Muscle layer of duodenum (tissue), 2 donors: ENCODE measurements at regions not wholly inside any gene's neighbourhood (a gene's known extent, or its start where the extent isn't known, plus 50 kb on each side); places are given as distances from the start of the nearest gene placed in this dataset.

Experiments used
- H3K27ac ChIP-seq: one replicate; pipeline ENCODE4 v1.7.0; 2013; ENCODE audit warnings: mild to moderate bottlenecking, low read length
- H3K27me3 ChIP-seq: one replicate; pipeline ENCODE4 v1.7.0; 2013; ENCODE audit warnings: low read depth, mild to moderate bottlenecking, control low read depth, low read length
- H3K36me3 ChIP-seq, 2 donors: one replicate each; pipeline ENCODE4 v1.7.0; 2013; ENCODE audit warnings: low read length in 2 of 2, control low read depth in 1 of 2, mild to moderate bottlenecking in 1 of 2; ENCODE audit not compliant: insufficient read depth in 2 of 2, control insufficient read depth in 1 of 2
- H3K4me1 ChIP-seq, 2 donors: one replicate each; pipeline ENCODE4 v1.7.0; 2013; ENCODE audit warnings: low read length in 2 of 2, mild to moderate bottlenecking in 2 of 2, control low read depth in 1 of 2, moderate library complexity in 1 of 2; ENCODE audit not compliant: insufficient read depth in 2 of 2, control insufficient read depth in 1 of 2
- H3K4me3 ChIP-seq, 2 donors: one replicate each; pipeline ENCODE4 v1.7.0; 2013; ENCODE audit warnings: low read length in 2 of 2, low read depth in 1 of 2, mild to moderate bottlenecking in 1 of 2
- H3K9me3 ChIP-seq, 2 donors: one replicate each; pipeline ENCODE4 v1.7.0; 2013; ENCODE audit warnings: low read length in 2 of 2, control low read depth in 1 of 2, mild to moderate bottlenecking in 1 of 2; ENCODE audit not compliant: control insufficient read depth in 1 of 2
- donor health status: healthy.

DNA sequence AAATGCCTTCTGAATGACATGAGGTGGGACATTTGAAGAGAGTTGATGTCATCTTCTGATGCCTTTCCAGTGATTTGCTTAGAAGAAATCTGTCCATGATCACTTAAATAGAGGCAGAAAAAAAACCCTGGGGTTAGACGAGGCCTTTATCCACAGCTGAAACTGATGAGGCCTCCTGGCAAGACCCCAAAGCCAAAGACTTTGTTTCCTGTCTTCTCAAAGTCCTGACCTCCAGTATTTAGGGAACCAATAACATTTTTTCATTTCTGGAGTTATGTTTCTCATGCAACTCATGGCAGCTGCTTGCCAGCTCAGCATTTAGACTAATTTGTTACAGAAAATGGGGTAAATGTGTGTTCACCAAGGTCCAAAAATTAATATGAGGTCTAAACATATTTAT, 248.0 kb upstream of the PRDM1 start:
- Histone ChIP-seq H3K4me3 (no peak overlapping the region), H3K27me3 (no peaks in the 10 kb centered on the region), H3K4me1 (no peaks in the 10 kb centered on the region), H3K36me3 (no peaks in the 10 kb centered on the region), H3K27ac (no peak overlapping the region), H3K9me3 (no peaks in the 10 kb centered on the region)

DNA sequence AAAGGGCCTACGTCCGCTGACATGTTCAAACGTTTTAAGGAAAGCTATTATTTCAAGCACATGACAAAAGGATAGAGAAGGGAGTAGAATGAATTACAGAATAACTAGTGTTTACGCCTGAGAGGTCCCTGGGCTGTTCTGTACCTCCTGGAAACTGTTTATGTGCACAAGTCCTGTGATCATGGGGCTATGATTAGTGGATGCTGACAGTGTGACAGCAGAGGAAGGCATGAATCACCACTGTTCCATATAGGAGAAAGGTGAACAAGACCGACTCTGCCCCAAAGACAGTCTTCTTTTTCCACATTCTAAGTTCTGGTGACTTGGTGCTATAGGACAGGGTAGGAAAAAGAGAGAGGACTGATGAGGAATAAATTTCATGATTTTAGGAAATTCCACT, 249.2 kb upstream of the PRDM1 start:
- Histone ChIP-seq H3K27ac (no peak overlapping the region), H3K27me3 (no peaks in the 10 kb centered on the region), H3K4me3 (no peak overlapping the region), H3K9me3 (no peaks in the 10 kb centered on the region), H3K36me3 (no peaks in the 10 kb centered on the region), H3K4me1 (no peaks in the 10 kb centered on the region)

DNA sequence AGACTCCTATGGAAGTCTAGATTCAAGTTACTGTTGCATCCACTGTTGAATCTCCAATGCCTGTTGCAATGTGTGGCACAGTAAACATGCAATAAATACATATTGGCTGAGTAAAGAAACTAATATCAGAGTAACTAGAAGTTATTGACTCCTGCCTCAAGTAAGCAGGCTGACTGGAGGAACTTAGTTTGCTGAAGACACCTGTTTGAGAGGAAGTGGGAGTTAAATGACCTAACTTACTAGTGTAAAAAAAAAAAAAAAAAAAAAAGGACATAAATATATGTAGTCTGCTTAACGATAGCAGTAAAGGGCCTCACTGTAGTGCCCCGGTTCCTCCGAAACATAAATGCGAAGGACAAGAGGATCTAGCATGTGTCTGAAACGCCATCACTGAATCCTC, 249.8 kb upstream of the PRDM1 start:
- no peaks in the 10 kb centered on the region for H3K36me3 ChIP-seq
- H3K27ac ChIP-seq, result no peak overlapping the region
- H3K4me1 ChIP-seq, result no peaks in the 10 kb centered on the region
- no peaks in the 10 kb centered on the region for H3K27me3 ChIP-seq
- H3K9me3 ChIP-seq, result no peaks in the 10 kb centered on the region
- no peak overlapping the region for H3K4me3 ChIP-seq

DNA sequence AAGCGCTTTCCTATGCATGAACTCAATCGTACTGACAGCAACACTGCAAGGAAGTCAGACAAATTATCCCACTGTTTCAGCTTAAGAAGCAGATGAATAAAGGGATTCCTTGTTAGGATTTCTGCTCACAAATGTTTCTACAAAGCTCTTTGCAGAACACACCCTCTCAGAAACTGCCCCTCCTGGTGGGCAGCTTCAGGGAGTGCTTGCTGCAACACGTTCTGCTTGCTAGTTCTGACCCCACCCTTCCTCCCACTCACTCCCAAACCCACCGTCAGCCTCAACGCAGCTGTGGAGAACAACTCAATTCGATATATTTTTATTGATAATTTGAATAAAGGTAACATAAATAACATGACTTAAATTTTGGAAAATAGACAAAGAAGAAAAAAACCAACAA, 250.8 kb upstream of the PRDM1 start:
- no peak overlapping the region for H3K27ac ChIP-seq
- no peaks in the 10 kb centered on the region for H3K36me3 ChIP-seq
- no peaks in the 10 kb centered on the region for H3K27me3 ChIP-seq

GRCh38 chr6:105833959-105834947, 251.9 kb upstream of the PRDM1 start:
- Histone ChIP-seq H3K27me3 (no peaks in the 10 kb centered on the region), H3K36me3 (no peaks in the 10 kb centered on the region), H3K9me3 (no peaks in the 10 kb centered on the region), H3K4me3 (no peak overlapping the region), H3K4me1 (no peaks in the 10 kb centered on the region), H3K27ac (no peak overlapping the region)

More for the DNA sequence above, 250.8 kb upstream of the PRDM1 start:
- no peaks in the 10 kb centered on the region for H3K9me3 ChIP-seq
- H3K4me3 ChIP-seq, result no peak overlapping the region
- H3K4me1 ChIP-seq, result no peaks in the 10 kb centered on the region

- Histone ChIP-seq H3K27me3 (no peaks in the 10 kb centered on the region), H3K9me3 (no peaks in the 10 kb centered on the region), H3K36me3 (no peaks in the 10 kb centered on the region), H3K4me3 (no peak overlapping the region), H3K4me1 (no peaks in the 10 kb centered on the region), H3K27ac (no peak overlapping the region)
Observed at GRCh38 chr6:105832313-105832761, 253.8 kb upstream of the PRDM1 start.

DNA sequence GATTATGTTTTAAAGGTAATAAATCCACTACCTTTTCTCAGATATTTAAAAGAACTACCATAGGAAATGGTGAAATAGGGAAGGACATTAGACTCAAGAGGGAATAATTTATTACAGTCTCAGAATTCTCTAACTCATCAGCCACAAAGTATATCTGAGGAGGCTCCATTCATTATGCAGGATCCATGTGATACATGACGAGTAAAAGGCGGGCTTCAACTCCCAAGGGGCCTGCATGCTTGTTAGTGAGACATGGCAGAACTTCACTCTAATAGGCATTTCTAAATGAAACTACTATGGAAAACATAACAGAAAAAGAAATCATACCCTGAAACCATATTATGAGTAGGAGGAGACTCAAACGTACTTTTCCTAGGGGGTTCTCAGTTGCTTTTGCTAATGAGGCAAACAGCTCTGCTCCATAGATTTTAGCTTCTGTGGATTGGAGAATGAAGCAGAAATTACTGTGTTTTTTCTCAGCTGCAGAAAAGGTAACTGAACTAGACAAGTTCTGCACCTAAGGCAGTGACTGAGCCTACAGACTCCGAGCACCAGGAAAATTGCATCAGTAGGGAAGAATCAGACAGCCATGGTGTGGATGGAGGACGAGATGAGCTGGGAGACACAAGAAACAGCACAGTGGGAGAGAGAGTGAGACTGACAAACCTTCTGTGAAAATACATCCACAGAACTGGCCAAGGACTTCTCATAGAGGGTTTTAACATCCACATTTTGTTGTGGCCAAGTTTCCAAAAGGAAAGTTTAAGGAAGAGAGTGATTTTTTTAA, 254.6 kb upstream of the PRDM1 start:
- no peak overlapping the region for H3K27ac ChIP-seq
- H3K4me1 ChIP-seq, result no peaks in the 10 kb centered on the region
- H3K27me3 ChIP-seq, result no peaks in the 10 kb centered on the region
- H3K4me3 ChIP-seq, result no peak overlapping the region
- no peaks in the 10 kb centered on the region for H3K36me3 ChIP-seq
- H3K9me3 ChIP-seq, result no peaks in the 10 kb centered on the region

DNA sequence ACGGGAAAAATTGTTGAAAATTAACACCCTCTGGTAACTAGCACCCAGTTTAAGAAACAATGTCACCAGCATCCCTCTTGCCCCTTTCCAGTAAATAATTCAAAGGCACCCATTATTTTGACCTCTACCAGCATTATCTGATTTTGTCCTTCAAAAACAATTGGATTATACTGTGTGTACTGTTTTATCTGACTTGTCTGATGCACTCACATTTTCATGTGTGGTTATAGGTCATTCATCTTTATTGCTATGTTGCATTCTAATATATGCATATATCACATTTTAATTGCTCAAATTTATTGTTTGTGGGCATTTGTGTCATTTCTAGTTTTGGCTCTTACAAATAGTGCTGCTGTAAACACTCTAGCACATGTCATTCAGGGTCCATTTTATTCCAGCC, 260.9 kb upstream of the PRDM1 start:
- no peaks in the 10 kb centered on the region for H3K4me1 ChIP-seq
- H3K9me3 ChIP-seq, result no peaks in the 10 kb centered on the region
- no peaks in the 10 kb centered on the region for H3K36me3 ChIP-seq
- H3K27ac ChIP-seq, result no peak overlapping the region
- H3K27me3 ChIP-seq, result no peaks in the 10 kb centered on the region
- no peak overlapping the region for H3K4me3 ChIP-seq

GRCh38 chr6:105824732-105825131, 261.4 kb upstream of the PRDM1 start:
- Histone ChIP-seq H3K9me3 (no peaks in the 10 kb centered on the region), H3K27me3 (no peaks in the 10 kb centered on the region), H3K27ac (no peak overlapping the region), H3K4me3 (no peak overlapping the region), H3K36me3 (no peaks in the 10 kb centered on the region), H3K4me1 (no peaks in the 10 kb centered on the region)

- Histone ChIP-seq H3K9me3 (no peaks in the 10 kb centered on the region), H3K36me3 (no peaks in the 10 kb centered on the region), H3K27me3 (no peaks in the 10 kb centered on the region), H3K4me1 (no peaks in the 10 kb centered on the region), H3K27ac (no peak overlapping the region), H3K4me3 (no peak overlapping the region)
Observed at GRCh38 chr6:105821777-105822176, 264.4 kb upstream of the PRDM1 start.

GRCh38 chr6:105821027-105821426, 265.1 kb upstream of the PRDM1 start:
- Histone ChIP-seq H3K4me1 (no peaks in the 10 kb centered on the region), H3K27ac (no peak overlapping the region), H3K36me3 (no peaks in the 10 kb centered on the region), H3K27me3 (no peaks in the 10 kb centered on the region), H3K9me3 (no peaks in the 10 kb centered on the region), H3K4me3 (no peak overlapping the region)
